Stimulated activated CD4-positive, alpha-beta T cell treated with anti-CD3 and anti-CD28 coated beads, Interleukin-15, amount 100 ng/mL, for 1 hour (primary cell): ENCODE measurements at regions not wholly inside any gene's neighbourhood (a gene's known extent, or its start where the extent isn't known, plus 50 kb on each side); places are given as distances from the start of the nearest gene placed in this dataset.

Experiments used
- DNase-seq, 2 donors: peaks; one replicate each; pipeline ENCODE4 v3.0.0-alpha.2; 2020; ENCODE audit warnings: low read depth in 1 of 2, low spot score in 1 of 2

GRCh38 chr16:49910541-49911071, 54.7 kb upstream of the ZNF423 start:
- DNase-seq, result no peak

- DNase-seq, result no peak
Measured at GRCh38 chr16:49911430-49911829, 55.5 kb upstream of the ZNF423 start.

DNA sequence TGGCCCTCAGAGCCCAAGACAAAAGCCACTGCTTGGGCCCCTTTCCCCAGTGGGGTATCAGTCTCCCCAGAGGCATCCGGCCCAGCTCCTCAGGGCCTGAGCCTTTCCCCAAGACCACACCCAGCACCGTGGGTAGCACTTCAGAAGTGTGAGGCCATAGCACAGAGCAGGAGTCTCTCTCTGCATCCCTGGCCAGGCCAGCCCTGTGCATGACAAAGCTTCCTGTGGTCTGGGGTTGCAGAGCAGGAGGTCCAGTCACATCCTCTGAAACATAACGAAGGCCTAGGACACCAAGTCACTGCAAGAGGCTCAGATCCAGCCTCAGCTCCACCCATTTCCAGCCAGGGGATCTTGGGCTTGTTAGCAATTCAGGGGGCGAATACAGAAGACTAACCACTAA, 56.8 kb upstream of the ZNF423 start:
- no peak for DNase-seq

GRCh38 chr16:49913720-49914119, 57.8 kb upstream of the ZNF423 start:
- no peak for DNase-seq

- DNase-seq, result no peak
Measured at GRCh38 chr16:49914657-49915056, 58.7 kb upstream of the ZNF423 start.

DNA sequence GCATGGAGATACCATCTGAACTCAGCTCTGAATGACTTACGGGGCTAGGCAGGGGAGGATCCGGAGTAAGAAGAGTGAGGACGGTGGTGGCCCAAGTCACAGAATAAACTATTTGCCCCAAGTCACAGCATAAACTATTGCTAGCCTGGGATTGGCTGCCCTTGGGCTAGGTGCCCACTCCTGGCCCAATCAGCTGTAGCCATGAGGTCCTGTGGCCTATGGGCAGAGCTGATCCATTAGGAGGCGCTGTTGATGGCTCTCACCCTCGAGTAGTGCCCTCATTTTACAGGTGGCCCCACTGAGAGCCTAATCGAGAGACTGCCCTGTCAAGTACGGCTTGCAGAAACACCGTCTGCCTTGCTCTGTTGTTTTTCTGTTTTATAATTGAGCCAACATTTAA, 62.3 kb upstream of the ZNF423 start:
- DNase-seq, result no peak

GRCh38 chr16:49919327-49919726, 63.4 kb upstream of the ZNF423 start:
- DNase-seq, result no peak

- no peak for DNase-seq
Measured at GRCh38 chr16:49920397-49920796, 64.5 kb upstream of the ZNF423 start.

GRCh38 chr16:49921106-49921505, 65.2 kb upstream of the ZNF423 start:
- DNase-seq, result no peak

GRCh38 chr16:49921791-49922456, 66.0 kb upstream of the ZNF423 start:
- peak in 1 of 2 donors; percentile 2 for DNase-seq

DNA sequence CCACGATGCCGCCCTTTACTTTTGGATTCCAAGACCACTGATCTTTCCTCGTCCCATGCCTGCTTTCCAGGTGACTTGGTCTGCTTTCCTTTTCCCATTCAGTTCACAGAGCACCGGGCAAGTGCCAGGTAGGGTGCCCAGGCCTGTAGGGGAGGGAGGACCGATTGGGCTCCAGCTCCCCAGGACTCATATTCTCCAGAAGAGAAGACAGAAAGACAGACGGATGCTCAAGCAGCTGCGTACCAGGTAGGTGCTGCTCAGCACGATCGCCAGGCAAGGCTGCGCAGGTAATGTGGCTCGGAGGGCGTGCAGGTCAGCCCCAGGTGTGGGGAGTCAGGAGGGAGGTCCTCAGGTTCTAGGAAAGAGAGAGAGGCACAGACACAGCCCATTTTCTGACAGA, 67.5 kb upstream of the ZNF423 start:
- no peak for DNase-seq

- DNase-seq, result no peak
Measured at GRCh38 chr16:49924078-49924477, 68.2 kb upstream of the ZNF423 start.

- no peak for DNase-seq
Measured at GRCh38 chr16:49926941-49927340, 71.0 kb upstream of the ZNF423 start.

GRCh38 chr16:49928176-49929041, 72.5 kb upstream of the ZNF423 start:
- DNase-seq, result no peak

- DNase-seq, result no peak
Measured at GRCh38 chr16:49929626-49930025, 73.7 kb upstream of the ZNF423 start.

GRCh38 chr16:49930841-49931240, 74.9 kb upstream of the ZNF423 start:
- DNase-seq, result no peak

- DNase-seq, result no peak
Measured at GRCh38 chr16:49931266-49931665, 75.4 kb upstream of the ZNF423 start.

DNA sequence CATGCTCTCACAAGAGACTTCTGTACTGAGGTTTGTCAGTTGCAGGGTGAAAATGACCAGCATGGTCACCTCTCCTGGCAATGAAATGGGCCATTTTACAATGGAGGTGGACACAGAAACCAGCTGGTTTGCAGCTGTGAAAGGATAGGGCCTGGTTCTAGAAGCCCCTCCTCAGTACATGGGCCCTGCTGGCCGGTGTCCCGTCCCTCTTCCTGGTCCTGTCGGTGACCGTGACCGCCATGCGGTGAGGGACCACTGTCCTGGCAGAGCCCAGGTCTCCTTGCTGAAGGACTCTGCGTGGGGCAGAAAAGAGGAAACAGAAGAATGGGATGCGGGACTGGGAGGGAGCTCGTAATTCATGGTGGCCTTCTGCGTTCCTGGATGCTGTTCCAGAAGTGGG, 76.0 kb upstream of the ZNF423 start:
- no peak for DNase-seq

DNA sequence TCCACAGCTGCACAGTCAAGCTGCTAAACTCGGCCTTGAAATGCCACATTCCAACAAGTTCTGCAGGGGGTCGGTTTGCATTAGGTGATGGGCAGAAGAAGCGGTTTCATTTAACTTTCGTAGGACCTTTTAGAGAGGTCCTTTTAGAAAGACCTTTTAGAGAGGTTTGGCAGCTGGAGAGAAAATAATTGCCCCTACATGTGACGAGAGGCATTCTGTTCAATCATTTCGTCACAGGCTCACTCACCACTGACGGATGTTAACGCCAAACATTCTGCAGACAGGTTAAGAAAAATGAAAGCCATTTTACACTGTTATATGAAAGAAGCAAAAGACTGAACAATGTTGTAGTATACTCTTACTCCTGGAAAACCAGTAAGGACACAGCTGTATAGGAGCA, 76.5 kb upstream of the ZNF423 start:
- no peak for DNase-seq

DNA sequence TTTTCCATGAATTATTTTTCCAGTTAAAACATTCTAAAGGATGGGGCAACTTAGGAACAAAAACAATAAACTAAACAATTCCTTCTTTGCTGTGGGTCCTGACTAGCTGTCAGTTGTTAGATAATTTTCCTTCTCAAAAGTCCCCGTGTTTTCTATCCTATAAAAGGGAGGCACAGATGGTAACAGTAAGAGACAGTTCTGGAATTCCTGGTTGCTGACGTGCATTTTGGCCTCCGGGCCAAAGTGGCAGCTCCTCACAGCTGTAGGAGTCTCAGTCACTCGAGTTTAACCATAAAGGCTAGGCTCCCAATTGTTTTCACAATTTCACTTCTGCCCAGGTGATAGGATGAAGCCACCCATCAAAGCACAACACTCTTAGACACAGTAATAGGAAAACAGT, 77.0 kb upstream of the ZNF423 start:
- DNase-seq, result no peak

DNA sequence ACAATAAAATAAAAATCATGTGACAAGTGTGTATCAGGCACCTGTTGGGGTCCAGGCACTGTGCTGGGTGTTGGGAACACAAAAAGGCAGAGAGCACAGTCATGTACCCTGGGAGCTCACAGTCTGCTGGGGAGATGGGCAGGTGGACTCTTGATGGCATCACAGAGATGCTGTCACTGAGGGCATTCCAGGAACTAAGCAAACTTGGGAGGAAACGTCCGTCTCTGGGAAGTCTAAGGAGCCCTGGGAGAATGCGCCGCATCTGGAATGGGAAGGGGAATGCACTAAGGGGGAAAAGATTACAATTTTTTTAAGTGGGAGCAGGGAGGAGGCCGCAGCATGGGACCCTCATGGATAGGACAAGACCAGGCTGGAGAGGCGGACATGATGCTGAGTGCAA, 80.9 kb upstream of the ZNF423 start:
- DNase-seq, result no peak

DNA sequence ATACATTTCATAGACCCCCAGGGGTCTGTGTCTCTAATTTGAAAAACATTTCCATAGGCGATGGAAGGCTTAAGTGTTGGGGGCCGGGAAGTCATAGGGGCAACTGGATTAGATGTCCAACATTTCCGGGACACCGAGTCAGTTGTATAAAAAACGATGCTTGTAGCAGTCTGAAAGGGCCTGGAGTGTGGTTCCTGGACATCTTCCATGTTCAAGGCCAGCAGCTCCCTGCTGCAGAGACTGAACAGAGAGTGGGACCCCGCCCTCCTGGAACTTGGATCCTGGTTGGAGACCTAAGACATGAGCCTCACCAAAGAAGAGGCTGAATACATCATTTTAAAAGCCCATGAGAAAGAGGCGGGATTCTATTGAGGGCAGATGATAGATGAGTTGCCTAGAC, 82.0 kb upstream of the ZNF423 start:
- DNase-seq, result no peak
